ENCODE measurements at regions not wholly inside any gene's neighbourhood (a gene's known extent, or its start where the extent isn't known, plus 50 kb on each side); places are given as distances from the start of the nearest gene placed in this dataset.

GRCh38 chr16:72444696-72445095, 272.7 kb upstream of the PMFBP1 start:
- H3K9me3 ChIP-seq (ENCODE audit: control insufficient read depth, insufficient read depth, low read depth, low read length) = no peaks in the 10 kb centered on the region
- TF ChIP-seq MYNN (tag by site-specific recombination; IDR thresholded peaks at IDR 0.05; ENCODE audit: borderline replicate concordance) = no peak
- no peak for TF ChIP-seq ZBTB21 (tag by site-specific recombination; IDR thresholded peaks at IDR 0.05)
- TF ChIP-seq ZNF132 (tag by site-specific recombination; IDR thresholded peaks at IDR 0.05; ENCODE audit: borderline replicate concordance) = no peak
- no peak for TF ChIP-seq REPIN1 (tag by site-specific recombination; IDR thresholded peaks at IDR 0.05; ENCODE audit: low read depth)
- TF ChIP-seq MEIS1 (CRISPR knock-in tag; IDR thresholded peaks at IDR 0.05; ENCODE audit: borderline replicate concordance) = no peak
- TF ChIP-seq ZNF670 (tag by site-specific recombination; IDR thresholded peaks at IDR 0.05; ENCODE audit: low read depth) = no peak
- TF ChIP-seq SETDB1 (IDR thresholded peaks at IDR 0.05; ENCODE audit: insufficient read length, low read length) = no peak
- TF ChIP-seq EGR2 (tag by site-specific recombination; IDR thresholded peaks at IDR 0.05; ENCODE audit: low read depth) = no peak
- no peak for TF ChIP-seq CTCF (tag by site-specific recombination; IDR thresholded peaks at IDR 0.05)
- TF ChIP-seq ZNF114 (tag by site-specific recombination; IDR thresholded peaks at IDR 0.05) = no peak
- no peak for TF ChIP-seq ZNF394 (tag by site-specific recombination; IDR thresholded peaks at IDR 0.05; ENCODE audit: borderline replicate concordance)
- TF ChIP-seq ZNF501 (tag by site-specific recombination; IDR thresholded peaks at IDR 0.05) = no peak
- TF ChIP-seq ZSCAN18 (tag by site-specific recombination; IDR thresholded peaks at IDR 0.05) = no peak
- TF ChIP-seq ZXDB (tag by site-specific recombination; IDR thresholded peaks at IDR 0.05) = no peak
- TF ChIP-seq ZBTB10 (tag by site-specific recombination; IDR thresholded peaks at IDR 0.05) = no peak
- TF ChIP-seq ZNF416 (tag by site-specific recombination; IDR thresholded peaks at IDR 0.05) = no peak
- no peak for TF ChIP-seq PBX3 (CRISPR knock-in tag; IDR thresholded peaks at IDR 0.05)
- no peak for TF ChIP-seq YY1 (tag by site-specific recombination; IDR thresholded peaks at IDR 0.05)
- no peak for TF ChIP-seq ZBTB7A (tag by site-specific recombination; IDR thresholded peaks at IDR 0.05; ENCODE audit: low read depth)
- ChIA-PET POLR2A (no interaction called here), CTCF (no interaction called here)
- H3K36me3 ChIP-seq (ENCODE audit: control insufficient read depth in 2 of 2, insufficient read depth in 1 of 2, low read length in 2 of 2) = no peaks in the 10 kb centered on the region
- H3K4me1 ChIP-seq (ENCODE audit: control insufficient read depth, insufficient read depth, low read length) = no peaks in the 10 kb centered on the region
- no peak overlapping the region for H3K4me3 ChIP-seq (ENCODE audit: low read depth, low read length)
- H3K27ac ChIP-seq (ENCODE audit: extremely low read depth, low read depth, low read length) = no peak overlapping the region

GRCh38 chr16:72443809-72444208, 271.9 kb upstream of the PMFBP1 start:
- Histone ChIP-seq H3K36me3 (ENCODE audit: control insufficient read depth in 2 of 2, insufficient read depth in 1 of 2, low read length in 2 of 2) (no peaks in the 10 kb centered on the region), H3K9me3 (ENCODE audit: control insufficient read depth, insufficient read depth, low read depth, low read length) (no peaks in the 10 kb centered on the region), H3K27ac (ENCODE audit: extremely low read depth, low read depth, low read length) (no peak overlapping the region), H3K4me1 (ENCODE audit: control insufficient read depth, insufficient read depth, low read length) (no peaks in the 10 kb centered on the region), H3K4me3 (ENCODE audit: low read depth, low read length) (no peak overlapping the region)
- ChIA-PET CTCF (interaction anchor here (0.7 kb wide), 1 partner anchor 189 kb away, joined by 3 read pairs; no protein-coding TSS in a partner anchor), POLR2A (no interaction called here)
- TF ChIP-seq ZBTB1 (tag by site-specific recombination; IDR thresholded peaks at IDR 0.05) = no peak
- TF ChIP-seq ZNF23 (tag by site-specific recombination; IDR thresholded peaks at IDR 0.05; ENCODE audit: borderline replicate concordance) = no peak
- TF ChIP-seq ZFP69B (tag by site-specific recombination; IDR thresholded peaks at IDR 0.05) = no peak
- no peak for TF ChIP-seq ZNF791 (tag by site-specific recombination; IDR thresholded peaks at IDR 0.05)
- TF ChIP-seq YY2 (tag by site-specific recombination; IDR thresholded peaks at IDR 0.05) = no peak
- no peak for TF ChIP-seq ZNF366 (tag by site-specific recombination; conservative IDR thresholded peaks at IDR 0.05)
- TF ChIP-seq ELK4 (IDR thresholded peaks at IDR 0.05; ENCODE audit: borderline replicate concordance, low read depth, low read length) = no peak
- TF ChIP-seq HOXA7 (CRISPR knock-in tag; IDR thresholded peaks at IDR 0.05; ENCODE audit: borderline replicate concordance) = no peak
